ENCODE measurements at regions not wholly inside any gene's neighbourhood (a gene's known extent, or its start where the extent isn't known, plus 50 kb on each side); places are given as distances from the start of the nearest gene placed in this dataset.

GRCh38 chr15:59953392-59953883 is 50.7 kb upstream of the FOXB1 start:
- Histone ChIP-seq H3K4me3 (no peak overlapping the region), H3K27me3 (replicated peaks) (0 out of 2 replicates have a peak, but pooled peaks cover 2% of the 10 kb centered on the region), H3K9me3 (replicated peaks) (no peaks in the 10 kb centered on the region; the same call in 1 of the 2 replicates), H3K36me3 (no peaks in the 10 kb centered on the region), H3K4me1 (replicated peaks) (no peaks in the 10 kb centered on the region), H3K27ac (no peak overlapping the region)
- no peak for DNase-seq (ENCODE audit: low read depth in 1 of 2, low spot score in 2 of 2)

- Histone ChIP-seq H3K27me3 (replicated peaks) (0 out of 2 replicates have a peak, but pooled peaks cover 2% of the 10 kb centered on the region), H3K4me1 (replicated peaks) (no peaks in the 10 kb centered on the region), H3K9me3 (replicated peaks) (no peaks in the 10 kb centered on the region; the same call in 1 of the 2 replicates), H3K27ac (no peak overlapping the region), H3K4me3 (no peak overlapping the region), H3K36me3 (no peaks in the 10 kb centered on the region)
- DNase-seq (ENCODE audit: low read depth in 1 of 2, low spot score in 2 of 2) = no peak
Observed at GRCh38 chr15:59952960-59953359, 51.2 kb upstream of the FOXB1 start.

- Histone ChIP-seq H3K27me3 (replicated peaks) (no peaks in the 10 kb centered on the region), H3K4me3 (no peak overlapping the region), H3K36me3 (no peaks in the 10 kb centered on the region), H3K27ac (no peak overlapping the region), H3K4me1 (replicated peaks) (no peaks in the 10 kb centered on the region), H3K9me3 (replicated peaks) (no peaks in the 10 kb centered on the region)
- DNase-seq (ENCODE audit: low read depth in 1 of 2, low spot score in 2 of 2) = no peak
Observed at GRCh38 chr15:59950603-59951388, 53.3 kb upstream of the FOXB1 start.

- no peaks in the 10 kb centered on the region for H3K27me3 ChIP-seq (replicated peaks)
- no peak overlapping the region for H3K4me3 ChIP-seq
- no peaks in the 10 kb centered on the region for H3K4me1 ChIP-seq (replicated peaks)
- no peak overlapping the region for H3K27ac ChIP-seq
- H3K36me3 ChIP-seq = no peaks in the 10 kb centered on the region
- H3K9me3 ChIP-seq (replicated peaks) = no peaks in the 10 kb centered on the region
- DNase-seq (ENCODE audit: low read depth in 1 of 2, low spot score in 2 of 2) = no peak
Observed at GRCh38 chr15:59948924-59949613, 55.0 kb upstream of the FOXB1 start.

- no peak overlapping the region for H3K4me3 ChIP-seq
- H3K4me1 ChIP-seq (replicated peaks) = peaks cover 12% of the 10 kb centered on the region
- H3K27ac ChIP-seq = no peak overlapping the region
- H3K27me3 ChIP-seq (replicated peaks) = no peaks in the 10 kb centered on the region
- no peak for DNase-seq (ENCODE audit: low read depth in 1 of 2, low spot score in 2 of 2)
- H3K36me3 ChIP-seq = no peaks in the 10 kb centered on the region
- H3K9me3 ChIP-seq (replicated peaks) = no peaks in the 10 kb centered on the region
Observed at GRCh38 chr15:59946084-59946483, 58.0 kb upstream of the FOXB1 start.

DNA sequence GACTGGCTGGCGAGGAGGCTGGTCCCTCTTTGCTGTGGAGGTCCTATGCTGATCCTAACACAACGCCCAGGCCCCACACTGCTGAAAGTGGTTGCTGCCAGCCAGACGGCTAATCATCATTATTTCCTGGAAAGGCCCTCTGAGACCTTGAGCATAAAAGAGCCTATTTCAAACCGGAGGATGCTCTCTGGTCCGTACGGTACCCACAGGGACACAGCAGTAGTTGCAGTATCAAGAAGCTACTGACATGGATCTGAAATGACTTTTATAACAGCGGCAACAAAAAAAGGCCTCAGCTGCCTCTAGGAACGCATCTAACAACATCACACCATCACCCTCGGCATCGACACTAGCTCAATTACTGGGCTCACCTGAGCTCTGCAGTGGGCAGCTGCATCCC is 59.1 kb upstream of the FOXB1 start:
- no peak for DNase-seq (ENCODE audit: low read depth in 1 of 2, low spot score in 2 of 2)
- H3K4me3 ChIP-seq = no peak overlapping the region
- H3K4me1 ChIP-seq (replicated peaks) = peaks cover 13% of the 10 kb centered on the region
- no peaks in the 10 kb centered on the region for H3K36me3 ChIP-seq
- no peaks in the 10 kb centered on the region for H3K9me3 ChIP-seq (replicated peaks)
- H3K27ac ChIP-seq = no peak overlapping the region
- H3K27me3 ChIP-seq (replicated peaks) = no peaks in the 10 kb centered on the region

DNA sequence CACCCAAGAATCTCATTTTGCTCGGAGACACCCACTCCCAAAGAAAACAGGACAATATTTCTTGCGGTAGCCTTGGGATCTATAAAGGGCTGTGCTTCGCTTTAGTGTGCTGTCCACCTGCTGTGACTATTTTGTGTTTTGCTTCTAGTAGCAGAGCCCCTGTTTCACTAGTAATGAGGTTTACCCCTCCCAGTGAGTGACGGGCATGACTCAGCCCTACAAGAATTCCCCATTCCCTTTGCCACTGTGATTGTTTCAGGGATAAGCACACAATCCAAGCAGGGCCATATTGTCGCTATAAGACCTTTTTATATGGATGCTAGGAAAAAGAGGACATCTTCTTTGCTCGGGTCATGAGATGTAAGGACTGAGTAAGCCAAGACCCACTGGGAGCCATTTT is 62.5 kb upstream of the FOXB1 start:
- Histone ChIP-seq H3K27ac (peak overlapping the region; percentile 50), H3K27me3 (replicated peaks) (no peaks in the 10 kb centered on the region), H3K36me3 (no peaks in the 10 kb centered on the region), H3K4me3 (no peak overlapping the region), H3K9me3 (replicated peaks) (no peaks in the 10 kb centered on the region), H3K4me1 (replicated peaks) (peaks cover 13% of the 10 kb centered on the region)
- peak; percentile 57 to 59 for DNase-seq (ENCODE audit: low read depth in 1 of 2, low spot score in 2 of 2)

DNA sequence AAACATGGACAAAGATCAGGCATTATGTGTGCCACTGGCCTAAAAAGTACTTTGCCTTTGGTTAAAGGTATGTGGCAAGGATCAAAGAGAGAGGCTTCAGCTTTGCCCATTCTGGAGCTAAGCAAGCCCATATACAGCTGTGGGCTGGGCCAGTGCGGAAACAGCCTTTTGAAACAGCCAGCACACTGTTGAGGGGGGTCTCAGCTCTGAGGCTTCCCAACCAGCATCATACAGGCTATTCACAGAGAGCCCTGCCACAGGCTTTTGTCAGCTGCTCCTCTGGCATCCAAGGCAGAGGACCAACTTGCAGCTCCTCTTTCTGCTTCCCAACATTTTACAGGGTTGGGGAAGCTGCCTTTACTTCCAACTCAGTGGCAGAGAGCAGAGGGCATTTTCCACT is 63.2 kb upstream of the FOXB1 start:
- no peaks in the 10 kb centered on the region for H3K36me3 ChIP-seq
- peaks cover 13% of the 10 kb centered on the region for H3K4me1 ChIP-seq (replicated peaks)
- no peak for DNase-seq (ENCODE audit: low read depth in 1 of 2, low spot score in 2 of 2)
- no peaks in the 10 kb centered on the region for H3K9me3 ChIP-seq (replicated peaks)
- no peaks in the 10 kb centered on the region for H3K27me3 ChIP-seq (replicated peaks)
- H3K4me3 ChIP-seq = no peak overlapping the region
- H3K27ac ChIP-seq = no peak overlapping the region

- DNase-seq (ENCODE audit: low read depth in 1 of 2, low spot score in 2 of 2) = no peak
- H3K9me3 ChIP-seq (replicated peaks) = no peaks in the 10 kb centered on the region
- no peak overlapping the region for H3K4me3 ChIP-seq
- peaks cover 13% of the 10 kb centered on the region for H3K4me1 ChIP-seq (replicated peaks)
- no peaks in the 10 kb centered on the region for H3K27me3 ChIP-seq (replicated peaks)
- no peaks in the 10 kb centered on the region for H3K36me3 ChIP-seq
- H3K27ac ChIP-seq = no peak overlapping the region
Observed at GRCh38 chr15:59940456-59940855, 63.7 kb upstream of the FOXB1 start.

DNA sequence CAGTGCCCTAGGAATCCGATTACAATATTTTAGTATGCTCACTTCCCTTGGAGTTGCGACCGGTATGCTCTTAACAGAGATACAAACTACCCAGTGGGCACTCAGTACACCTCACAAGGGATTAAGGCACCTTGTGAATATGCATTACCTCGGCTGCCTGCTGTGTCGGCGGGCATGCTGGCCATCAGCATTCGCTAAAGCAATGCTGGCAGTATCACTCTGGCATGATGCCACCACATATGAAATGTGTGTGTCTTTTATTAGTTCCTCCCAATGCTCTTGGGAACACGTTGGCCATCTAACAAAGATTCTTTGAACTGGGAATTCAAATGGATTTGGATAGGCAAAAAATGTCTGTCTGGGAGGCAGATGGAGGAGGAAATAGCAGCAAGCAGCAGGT is 67.4 kb upstream of the FOXB1 start:
- DNase-seq (ENCODE audit: low read depth in 1 of 2, low spot score in 2 of 2) = no peak
- no peaks in the 10 kb centered on the region for H3K9me3 ChIP-seq (replicated peaks)
- no peak overlapping the region for H3K4me3 ChIP-seq
- no peak overlapping the region for H3K27ac ChIP-seq
- H3K27me3 ChIP-seq (replicated peaks) = no peaks in the 10 kb centered on the region
- H3K36me3 ChIP-seq = no peaks in the 10 kb centered on the region
- H3K4me1 ChIP-seq (replicated peaks) = peaks cover 23% of the 10 kb centered on the region

DNA sequence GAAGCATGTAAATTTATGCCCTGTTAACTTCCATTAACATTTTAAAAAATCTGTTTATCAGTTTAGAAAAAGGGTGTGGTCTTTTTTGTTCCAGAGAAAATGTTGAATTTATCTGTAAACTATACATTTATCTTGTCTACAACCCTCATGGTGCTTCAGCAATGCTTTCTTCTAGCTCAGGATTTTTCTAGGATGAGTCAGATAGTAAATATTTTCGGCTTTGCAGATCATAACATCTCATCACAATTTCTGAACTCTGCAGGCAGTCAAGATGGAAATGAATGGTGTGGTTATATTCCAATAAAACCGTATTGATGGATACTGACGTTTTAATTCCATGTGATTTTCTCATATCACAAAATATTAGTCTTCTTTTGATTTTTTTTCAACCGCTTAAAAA is 70.5 kb upstream of the FOXB1 start:
- peak in 1 of 2 experiments; percentile 66 for DNase-seq (ENCODE audit: low read depth in 1 of 2, low spot score in 2 of 2)

GRCh38 chr15:59931646-59932261 is 72.4 kb upstream of the FOXB1 start:
- H3K9me3 ChIP-seq (replicated peaks) = no peaks in the 10 kb centered on the region
- H3K27me3 ChIP-seq (replicated peaks) = no peaks in the 10 kb centered on the region
- H3K27ac ChIP-seq = no peak overlapping the region
- H3K36me3 ChIP-seq = no peaks in the 10 kb centered on the region
- H3K4me1 ChIP-seq (replicated peaks) = peaks cover 15% of the 10 kb centered on the region
- H3K4me3 ChIP-seq = no peak overlapping the region
- no peak for DNase-seq (ENCODE audit: low read depth in 1 of 2, low spot score in 2 of 2)

More for the DNA sequence above, 70.5 kb upstream of the FOXB1 start:
- no peaks in the 10 kb centered on the region for H3K9me3 ChIP-seq (replicated peaks)
- H3K4me1 ChIP-seq (replicated peaks) = peaks cover 15% of the 10 kb centered on the region
- H3K4me3 ChIP-seq = no peak overlapping the region
- H3K27ac ChIP-seq = peak overlapping the region; percentile 10; the same call in 1 of the 2 replicates
- no peaks in the 10 kb centered on the region for H3K27me3 ChIP-seq (replicated peaks)
- H3K36me3 ChIP-seq = no peaks in the 10 kb centered on the region

DNA sequence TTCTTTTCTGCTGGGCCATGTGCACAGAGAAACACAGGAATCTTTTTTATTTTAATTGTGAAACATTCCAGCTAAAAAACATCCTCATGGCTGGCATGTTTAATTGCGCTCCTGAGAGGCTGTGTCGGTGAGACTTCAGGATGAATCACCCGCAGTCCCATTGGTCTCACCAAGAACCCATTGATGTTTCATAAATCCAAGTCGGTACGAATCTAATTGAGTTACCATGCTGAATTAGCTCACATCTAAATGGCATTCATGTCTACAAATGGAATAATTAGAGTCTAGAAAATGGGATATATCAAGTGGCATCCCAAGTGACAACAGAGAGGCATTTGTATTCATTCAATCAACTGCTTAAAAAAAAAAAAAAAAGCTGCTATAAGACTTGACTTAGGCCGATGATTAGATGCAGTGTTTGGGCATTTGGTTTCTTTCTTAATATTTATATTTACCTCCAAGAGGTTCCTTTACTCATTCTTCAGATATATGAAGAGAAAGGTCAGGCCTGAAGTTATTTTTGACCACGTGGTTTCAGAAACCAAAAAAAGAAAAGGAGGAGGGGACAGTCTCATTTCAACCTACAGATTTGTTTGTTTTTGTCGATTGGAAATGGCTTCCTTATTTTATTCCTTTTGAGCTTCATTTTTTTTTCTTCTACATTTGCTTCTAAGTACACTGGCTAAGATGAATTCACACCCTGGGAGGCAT is 79.1 kb upstream of the FOXB1 start:
- no peak overlapping the region for H3K4me3 ChIP-seq
- peaks cover 3% of the 10 kb centered on the region for H3K4me1 ChIP-seq (replicated peaks)
- H3K27me3 ChIP-seq (replicated peaks) = no peaks in the 10 kb centered on the region
- no peak overlapping the region for H3K27ac ChIP-seq
- DNase-seq (ENCODE audit: low read depth in 1 of 2, low spot score in 2 of 2) = no peak
- no peaks in the 10 kb centered on the region for H3K36me3 ChIP-seq
- no peaks in the 10 kb centered on the region for H3K9me3 ChIP-seq (replicated peaks)

All from SJSA1 (cell line).